DOHH2 (cell line): ENCODE measurements at regions not wholly inside any gene's neighbourhood (a gene's known extent, or its start where the extent isn't known, plus 50 kb on each side); places are given as distances from the start of the nearest gene placed in this dataset.

ENCODE experiments used
- H3F3A ChIP-seq: fragments of 200-600 bp; sonication (generic), shearing (Covaris generic); 2 replicates; pipeline ENCODE4 v1.6.0; 2016; ENCODE audit warnings: antibody characterized with exemption, mild to moderate bottlenecking; ENCODE audit not compliant: control insufficient read depth, insufficient read depth
- H3K27ac ChIP-seq: fragments of 200-600 bp; sonication (generic); 2 replicates; pipeline ENCODE4 v1.5.1; 2014; ENCODE audit warnings: low read depth, mild to moderate bottlenecking, low read length, moderate library complexity
- H3K27me3 ChIP-seq: fragments of 200-600 bp; sonication (generic); 2 replicates; pipeline ENCODE4 v1.6.1; 2014; ENCODE audit warnings: mild to moderate bottlenecking, low read length, mixed read lengths; ENCODE audit not compliant: control insufficient read depth
- H3K36me3 ChIP-seq: fragments of 200-600 bp; sonication (generic); 2 replicates; pipeline ENCODE4 v1.6.1; 2014; ENCODE audit warnings: mild to moderate bottlenecking, low read length, moderate library complexity, mixed read lengths; ENCODE audit not compliant: control insufficient read depth
- H3K4me1 ChIP-seq: fragments of 200-600 bp; sonication (generic); 2 replicates; pipeline ENCODE4 v1.6.1; 2014; ENCODE audit warnings: mild to moderate bottlenecking, low read length, mixed read lengths; ENCODE audit not compliant: control insufficient read depth
- H3K4me2 ChIP-seq: fragments of 200-600 bp; sonication (generic); 2 replicates; pipeline ENCODE4 v1.6.0; 2014; ENCODE audit warnings: mild to moderate bottlenecking, low read length, moderate library complexity
- H3K4me3 ChIP-seq: fragments of 200-600 bp; sonication (generic); 2 replicates; pipeline ENCODE4 v1.5.1; 2014; ENCODE audit warnings: mild to moderate bottlenecking, low read length, mixed read lengths
- H3K79me2 ChIP-seq: fragments of 200-600 bp; sonication (generic); 2 replicates; pipeline ENCODE4 v1.6.1; 2014; ENCODE audit warnings: mild to moderate bottlenecking, low read length, mixed read lengths; ENCODE audit not compliant: control insufficient read depth
- H3K9me2 ChIP-seq: fragments of 200-600 bp; sonication (generic); replicated peaks from 2 replicates; pipeline ENCODE4 v1.6.1; 2014; ENCODE audit warnings: mild to moderate bottlenecking, low read length, mixed read lengths; ENCODE audit not compliant: control insufficient read depth
- H3K9me3 ChIP-seq: fragments of 200-600 bp; sonication (generic); 2 replicates; pipeline ENCODE4 v1.6.1; 2014; ENCODE audit warnings: antibody characterized with exemption, low read length, mixed read lengths; ENCODE audit not compliant: control insufficient read depth, insufficient read depth
- H4K20me1 ChIP-seq: fragments of 200-600 bp; sonication (generic); 2 replicates; pipeline ENCODE4 v1.6.0; 2014; ENCODE audit warnings: low read depth, mild to moderate bottlenecking, antibody characterized with exemption, low read length, moderate library complexity; ENCODE audit not compliant: control insufficient read depth, insufficient read depth
- CTCF ChIP-seq: fragments of 200-600 bp; sonication (generic); IDR thresholded peaks from one replicate; pipeline ENCODE4 v1.5.1; 2014; ENCODE audit warnings: antibody characterized with exemption, mild to moderate bottlenecking, low read depth, low read length; ENCODE audit not compliant: poor library complexity, severe bottlenecking
- EZH2phosphoT487 ChIP-seq: fragments of 200-600 bp; sonication (generic); IDR thresholded peaks from 2 replicates; pipeline ENCODE4 v1.6.1; 2017; ENCODE audit warnings: borderline replicate concordance, mild to moderate bottlenecking, antibody characterized with exemption, low read length, moderate library complexity, mixed read lengths

GRCh38 chr17:55571095-55571494, 59.8 kb upstream of the SMIM36 start:
- no peak overlapping the region for H3K4me2 ChIP-seq
- no peaks in the 10 kb centered on the region for H3F3A ChIP-seq
- H3K36me3 ChIP-seq: no peaks in the 10 kb centered on the region

GRCh38 chr17:55570391-55570790, 59.1 kb upstream of the SMIM36 start:
- Histone ChIP-seq H3K9me2 (no peaks in the 10 kb centered on the region), H3K4me2 (no peak overlapping the region), H3K79me2 (no peaks in the 10 kb centered on the region), H3K27me3 (no peaks in the 10 kb centered on the region), H3K9me3 (no peaks in the 10 kb centered on the region), H4K20me1 (no peaks in the 10 kb centered on the region), H3K4me1 (no peaks in the 10 kb centered on the region), H3K27ac (no peak overlapping the region), H3F3A (no peaks in the 10 kb centered on the region), H3K36me3 (no peaks in the 10 kb centered on the region), H3K4me3 (no peak overlapping the region)
- TF ChIP-seq CTCF: no peak
- TF ChIP-seq EZH2phosphoT487: no peak

More at GRCh38 chr17:55571095-55571494, 59.8 kb upstream of the SMIM36 start:
- no peak for TF ChIP-seq CTCF
- TF ChIP-seq EZH2phosphoT487: no peak
- Histone ChIP-seq H3K4me3 (no peak overlapping the region), H3K79me2 (no peaks in the 10 kb centered on the region), H3K9me3 (no peaks in the 10 kb centered on the region), H3K9me2 (no peaks in the 10 kb centered on the region), H3K27me3 (no peaks in the 10 kb centered on the region), H3K27ac (no peak overlapping the region), H4K20me1 (no peaks in the 10 kb centered on the region), H3K4me1 (peaks cover 3% of the 10 kb centered on the region)

GRCh38 chr17:55567240-55568214, 56.3 kb upstream of the SMIM36 start:
- TF ChIP-seq EZH2phosphoT487 (no peak), CTCF (no peak)
- Histone ChIP-seq H3K4me3 (no peak overlapping the region), H3K4me2 (no peak overlapping the region), H3F3A (no peaks in the 10 kb centered on the region), H3K27ac (no peak overlapping the region), H3K79me2 (no peaks in the 10 kb centered on the region), H3K27me3 (no peaks in the 10 kb centered on the region), H3K9me2 (no peaks in the 10 kb centered on the region), H3K9me3 (no peaks in the 10 kb centered on the region), H4K20me1 (no peaks in the 10 kb centered on the region), H3K4me1 (no peaks in the 10 kb centered on the region), H3K36me3 (no peaks in the 10 kb centered on the region)
